GM23338 (cell line): ENCODE measurements at regions not wholly inside any gene's neighbourhood (a gene's known extent, or its start where the extent isn't known, plus 50 kb on each side); places are given as distances from the start of the nearest gene placed in this dataset.

Experiments
- ATAC-seq: fragments of 200-7000 bp; cut with Tn5 transposase; 3 replicates; pipeline ENCODE4 v1.9.1; 2020
- DNase-seq: peaks from one replicate; pipeline ENCODE4 v3.0.0-alpha.2; 2015; ENCODE audit warnings: low spot score
- H2AFZ ChIP-seq: fragments of 200-600 bp; sonication (generic); 2 replicates; pipeline ENCODE4 v1.8.0; 2016; ENCODE audit warnings: antibody characterized with exemption, mild to moderate bottlenecking, moderate library complexity
- H3F3A ChIP-seq: fragments of 200-600 bp; sonication (generic); replicated peaks from 2 replicates; pipeline ENCODE4 v1.8.0; 2017; ENCODE audit warnings: antibody characterized with exemption, mixed run types, low read depth
- H3K27ac ChIP-seq: fragments of 200-600 bp; sonication (generic); 2 replicates; pipeline ENCODE4 v1.6.1; 2016; ENCODE audit warnings: low read depth
- H3K27me3 ChIP-seq: fragments of 200-600 bp; sonication (generic); 2 replicates; pipeline ENCODE4 v1.8.0; 2016; ENCODE audit warnings: mild to moderate bottlenecking, mixed run types, moderate library complexity; ENCODE audit not compliant: insufficient read depth
- H3K36me3 ChIP-seq: fragments of 200-600 bp; sonication (generic); 2 replicates; pipeline ENCODE4 v1.8.0; 2016; ENCODE audit warnings: mild to moderate bottlenecking; ENCODE audit not compliant: insufficient read depth
- H3K4me1 ChIP-seq: fragments of 200-600 bp; sonication (generic); 2 replicates; pipeline ENCODE4 v1.8.0; 2016; ENCODE audit warnings: mild to moderate bottlenecking, moderate library complexity; ENCODE audit not compliant: insufficient read depth
- H3K4me2 ChIP-seq: fragments of 200-600 bp; sonication (generic); 2 replicates; pipeline ENCODE4 v1.7.1; 2017; ENCODE audit warnings: mixed run types
- H3K4me3 ChIP-seq: fragments of 200-600 bp; sonication (generic); 2 replicates; pipeline ENCODE4 v1.6.1; 2016; ENCODE audit warnings: mixed run types
- H3K79me2 ChIP-seq: fragments of 200-600 bp; sonication (generic); replicated peaks from 2 replicates; pipeline ENCODE4 v1.8.0; 2017; ENCODE audit warnings: mild to moderate bottlenecking; ENCODE audit not compliant: insufficient read depth
- H3K9me2 ChIP-seq: fragments of 200-600 bp; sonication (generic); 2 replicates; pipeline ENCODE4 v1.8.0; 2017; ENCODE audit not compliant: insufficient read depth
- H4K20me1 ChIP-seq: fragments of 200-600 bp; sonication (generic); replicated peaks from 2 replicates; pipeline ENCODE4 v1.8.0; 2017; ENCODE audit warnings: mild to moderate bottlenecking; ENCODE audit not compliant: insufficient read depth
- H3K27ac Mint-ChIP-seq: 2 replicates; pipeline ENCODE4 v1.8.0; 2020; ENCODE audit warnings: inconsistent platforms, mild to moderate bottlenecking, moderate library complexity, mixed read lengths
- H3K27me3 Mint-ChIP-seq: 3 replicates; pipeline ENCODE4 v1.8.0; 2022; ENCODE audit warnings: low read depth, mild to moderate bottlenecking, moderate library complexity, mixed read lengths, inconsistent platforms; ENCODE audit not compliant: insufficient read depth, poor library complexity
- H3K36me3 Mint-ChIP-seq: 3 replicates; pipeline ENCODE4 v1.8.0; 2021; ENCODE audit warnings: low read depth, mild to moderate bottlenecking, inconsistent platforms, moderate library complexity, mixed read lengths
- H3K4me1 Mint-ChIP-seq: 3 replicates; pipeline ENCODE4 v1.8.0; 2020; ENCODE audit warnings: mild to moderate bottlenecking, inconsistent platforms, mixed read lengths
- H3K4me3 Mint-ChIP-seq: 3 replicates; pipeline ENCODE4 v1.8.0; 2021; ENCODE audit warnings: moderate library complexity, mild to moderate bottlenecking, inconsistent platforms, mixed read lengths
- H3K9me3 Mint-ChIP-seq: 3 replicates; pipeline ENCODE4 v1.8.0; 2020; ENCODE audit warnings: moderate library complexity, mild to moderate bottlenecking, inconsistent platforms, mixed read lengths
- CREB1 ChIP-seq: fragments of 250-450 bp; sonication (Bioruptor Pico); IDR thresholded peaks from 2 replicates; pipeline ENCODE4 v1.5.0; 2020; ENCODE audit warnings: low read depth, mild to moderate bottlenecking, moderate library complexity
- EZH2 ChIP-seq: fragments of 200-600 bp; sonication (generic); IDR thresholded peaks from one replicate; pipeline ENCODE4 v1.8.0; 2017; ENCODE audit warnings: antibody characterized with exemption, mild to moderate bottlenecking, low read depth; ENCODE audit not compliant: unreplicated experiment
- EZH2phosphoT487 ChIP-seq: fragments of 200-600 bp; sonication (generic); IDR thresholded peaks from one replicate; pipeline ENCODE4 v1.8.1; 2018; ENCODE audit warnings: antibody characterized with exemption; ENCODE audit not compliant: unreplicated experiment
- JUNB ChIP-seq: IDR thresholded peaks from one replicate; pipeline ENCODE4 v1.6.1; 2016; ENCODE audit warnings: antibody characterized with exemption; ENCODE audit not compliant: unreplicated experiment
- ZNF114 ChIP-seq: fragments of 250-450 bp; sonication (Bioruptor Pico); IDR thresholded peaks from 2 replicates; pipeline ENCODE4 v1.5.0; 2020; ENCODE audit warnings: mild to moderate bottlenecking, moderate library complexity
- ZNF331 ChIP-seq: fragments of 250-450 bp; sonication (Bioruptor Pico); IDR thresholded peaks from 2 replicates; pipeline ENCODE4 v1.5.0; 2020; ENCODE audit warnings: low read depth, mild to moderate bottlenecking, moderate library complexity
- TF ChIP-seq, protein P1 (sequence below): fragments of 250-450 bp; sonication (Bioruptor Pico); IDR thresholded peaks from 2 replicates; pipeline ENCODE4 v1.5.0; 2020; ENCODE audit warnings: mild to moderate bottlenecking, moderate library complexity
- TF ChIP-seq, protein P2 (sequence below): IDR thresholded peaks from 2 replicates; pipeline ENCODE4 v1.6.1; 2016; ENCODE audit warnings: antibody characterized with exemption
- TF ChIP-seq, protein P3 (sequence below), 2 experiments: fragments of 200-600 bp in 1 of 2; sonication (generic) in 1 of 2; conservative IDR thresholded peaks; 2 replicates each; pipeline versions ENCODE4 v1.5.1 to v1.6.1; 2016 to 2017; ENCODE audit warnings: antibody characterized with exemption in 2 of 2, low read depth in 2 of 2, mild to moderate bottlenecking in 2 of 2, moderate library complexity in 1 of 2

DNA sequence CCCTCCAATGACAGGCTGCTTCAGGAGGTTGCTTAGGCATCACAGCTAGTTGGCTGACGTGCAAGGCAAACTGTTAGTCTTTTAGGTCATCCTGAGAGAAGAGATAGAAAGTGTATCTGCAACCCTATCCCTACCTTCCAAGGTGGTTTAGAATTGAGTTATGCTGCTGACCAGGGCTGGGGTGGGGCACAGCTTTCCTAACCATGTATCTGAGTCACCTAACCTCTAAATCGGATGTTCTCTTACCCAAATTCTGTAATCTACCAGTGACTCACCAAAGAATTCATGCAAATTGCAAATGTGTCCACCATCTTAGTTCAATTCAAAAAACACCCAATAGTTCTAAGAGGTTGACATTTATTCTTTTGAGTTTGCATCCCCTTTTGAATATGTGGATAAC lies 107.2 kb upstream of the DYNLRB2 start (continued):
- TF ChIP-seq, protein P1, sequence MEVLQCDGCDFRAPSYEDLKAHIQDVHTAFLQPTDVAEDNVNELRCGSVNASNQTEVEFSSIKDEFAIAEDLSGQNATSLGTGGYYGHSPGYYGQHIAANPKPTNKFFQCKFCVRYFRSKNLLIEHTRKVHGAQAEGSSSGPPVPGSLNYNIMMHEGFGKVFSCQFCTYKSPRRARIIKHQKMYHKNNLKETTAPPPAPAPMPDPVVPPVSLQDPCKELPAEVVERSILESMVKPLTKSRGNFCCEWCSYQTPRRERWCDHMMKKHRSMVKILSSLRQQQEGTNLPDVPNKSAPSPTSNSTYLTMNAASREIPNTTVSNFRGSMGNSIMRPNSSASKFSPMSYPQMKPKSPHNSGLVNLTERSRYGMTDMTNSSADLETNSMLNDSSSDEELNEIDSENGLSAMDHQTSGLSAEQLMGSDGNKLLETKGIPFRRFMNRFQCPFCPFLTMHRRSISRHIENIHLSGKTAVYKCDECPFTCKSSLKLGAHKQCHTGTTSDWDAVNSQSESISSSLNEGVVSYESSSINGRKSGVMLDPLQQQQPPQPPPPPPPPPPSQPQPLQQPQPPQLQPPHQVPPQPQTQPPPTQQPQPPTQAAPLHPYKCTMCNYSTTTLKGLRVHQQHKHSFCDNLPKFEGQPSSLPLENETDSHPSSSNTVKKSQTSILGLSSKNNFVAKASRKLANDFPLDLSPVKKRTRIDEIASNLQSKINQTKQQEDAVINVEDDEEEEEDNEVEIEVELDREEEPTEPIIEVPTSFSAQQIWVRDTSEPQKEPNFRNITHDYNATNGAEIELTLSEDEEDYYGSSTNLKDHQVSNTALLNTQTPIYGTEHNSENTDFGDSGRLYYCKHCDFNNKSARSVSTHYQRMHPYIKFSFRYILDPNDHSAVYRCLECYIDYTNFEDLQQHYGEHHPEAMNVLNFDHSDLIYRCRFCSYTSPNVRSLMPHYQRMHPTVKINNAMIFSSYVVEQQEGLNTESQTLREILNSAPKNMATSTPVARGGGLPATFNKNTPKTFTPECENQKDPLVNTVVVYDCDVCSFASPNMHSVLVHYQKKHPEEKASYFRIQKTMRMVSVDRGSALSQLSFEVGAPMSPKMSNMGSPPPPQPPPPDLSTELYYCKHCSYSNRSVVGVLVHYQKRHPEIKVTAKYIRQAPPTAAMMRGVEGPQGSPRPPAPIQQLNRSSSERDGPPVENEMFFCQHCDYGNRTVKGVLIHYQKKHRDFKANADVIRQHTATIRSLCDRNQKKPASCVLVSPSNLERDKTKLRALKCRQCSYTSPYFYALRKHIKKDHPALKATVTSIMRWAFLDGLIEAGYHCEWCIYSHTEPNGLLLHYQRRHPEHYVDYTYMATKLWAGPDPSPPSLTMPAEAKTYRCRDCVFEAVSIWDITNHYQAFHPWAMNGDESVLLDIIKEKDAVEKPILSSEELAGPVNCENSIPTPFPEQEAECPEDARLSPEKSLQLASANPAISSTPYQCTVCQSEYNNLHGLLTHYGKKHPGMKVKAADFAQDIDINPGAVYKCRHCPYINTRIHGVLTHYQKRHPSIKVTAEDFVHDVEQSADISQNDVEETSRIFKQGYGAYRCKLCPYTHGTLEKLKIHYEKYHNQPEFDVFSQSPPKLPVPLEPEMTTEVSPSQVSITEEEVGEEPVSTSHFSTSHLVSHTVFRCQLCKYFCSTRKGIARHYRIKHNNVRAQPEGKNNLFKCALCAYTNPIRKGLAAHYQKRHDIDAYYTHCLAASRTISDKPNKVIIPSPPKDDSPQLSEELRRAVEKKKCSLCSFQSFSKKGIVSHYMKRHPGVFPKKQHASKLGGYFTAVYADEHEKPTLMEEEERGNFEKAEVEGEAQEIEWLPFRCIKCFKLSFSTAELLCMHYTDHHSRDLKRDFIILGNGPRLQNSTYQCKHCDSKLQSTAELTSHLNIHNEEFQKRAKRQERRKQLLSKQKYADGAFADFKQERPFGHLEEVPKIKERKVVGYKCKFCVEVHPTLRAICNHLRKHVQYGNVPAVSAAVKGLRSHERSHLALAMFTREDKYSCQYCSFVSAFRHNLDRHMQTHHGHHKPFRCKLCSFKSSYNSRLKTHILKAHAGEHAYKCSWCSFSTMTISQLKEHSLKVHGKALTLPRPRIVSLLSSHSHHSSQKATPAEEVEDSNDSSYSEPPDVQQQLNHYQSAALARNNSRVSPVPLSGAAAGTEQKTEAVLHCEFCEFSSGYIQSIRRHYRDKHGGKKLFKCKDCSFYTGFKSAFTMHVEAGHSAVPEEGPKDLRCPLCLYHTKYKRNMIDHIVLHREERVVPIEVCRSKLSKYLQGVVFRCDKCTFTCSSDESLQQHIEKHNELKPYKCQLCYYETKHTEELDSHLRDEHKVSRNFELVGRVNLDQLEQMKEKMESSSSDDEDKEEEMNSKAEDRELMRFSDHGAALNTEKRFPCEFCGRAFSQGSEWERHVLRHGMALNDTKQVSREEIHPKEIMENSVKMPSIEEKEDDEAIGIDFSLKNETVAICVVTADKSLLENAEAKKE (CRISPR knock-in tag), result no peak
- TF ChIP-seq ZNF331, result no peak
- TF ChIP-seq, protein P2, sequence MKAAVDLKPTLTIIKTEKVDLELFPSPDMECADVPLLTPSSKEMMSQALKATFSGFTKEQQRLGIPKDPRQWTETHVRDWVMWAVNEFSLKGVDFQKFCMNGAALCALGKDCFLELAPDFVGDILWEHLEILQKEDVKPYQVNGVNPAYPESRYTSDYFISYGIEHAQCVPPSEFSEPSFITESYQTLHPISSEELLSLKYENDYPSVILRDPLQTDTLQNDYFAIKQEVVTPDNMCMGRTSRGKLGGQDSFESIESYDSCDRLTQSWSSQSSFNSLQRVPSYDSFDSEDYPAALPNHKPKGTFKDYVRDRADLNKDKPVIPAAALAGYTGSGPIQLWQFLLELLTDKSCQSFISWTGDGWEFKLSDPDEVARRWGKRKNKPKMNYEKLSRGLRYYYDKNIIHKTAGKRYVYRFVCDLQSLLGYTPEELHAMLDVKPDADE, result no peak
- no peak for TF ChIP-seq JUNB
- no peak for TF ChIP-seq CREB1 (CRISPR knock-in tag)
- TF ChIP-seq ZNF114 (CRISPR knock-in tag), result no peak
- TF ChIP-seq, protein P3, sequence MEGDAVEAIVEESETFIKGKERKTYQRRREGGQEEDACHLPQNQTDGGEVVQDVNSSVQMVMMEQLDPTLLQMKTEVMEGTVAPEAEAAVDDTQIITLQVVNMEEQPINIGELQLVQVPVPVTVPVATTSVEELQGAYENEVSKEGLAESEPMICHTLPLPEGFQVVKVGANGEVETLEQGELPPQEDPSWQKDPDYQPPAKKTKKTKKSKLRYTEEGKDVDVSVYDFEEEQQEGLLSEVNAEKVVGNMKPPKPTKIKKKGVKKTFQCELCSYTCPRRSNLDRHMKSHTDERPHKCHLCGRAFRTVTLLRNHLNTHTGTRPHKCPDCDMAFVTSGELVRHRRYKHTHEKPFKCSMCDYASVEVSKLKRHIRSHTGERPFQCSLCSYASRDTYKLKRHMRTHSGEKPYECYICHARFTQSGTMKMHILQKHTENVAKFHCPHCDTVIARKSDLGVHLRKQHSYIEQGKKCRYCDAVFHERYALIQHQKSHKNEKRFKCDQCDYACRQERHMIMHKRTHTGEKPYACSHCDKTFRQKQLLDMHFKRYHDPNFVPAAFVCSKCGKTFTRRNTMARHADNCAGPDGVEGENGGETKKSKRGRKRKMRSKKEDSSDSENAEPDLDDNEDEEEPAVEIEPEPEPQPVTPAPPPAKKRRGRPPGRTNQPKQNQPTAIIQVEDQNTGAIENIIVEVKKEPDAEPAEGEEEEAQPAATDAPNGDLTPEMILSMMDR (conservative IDR thresholded peaks at IDR 0.05; ENCODE audit: low read depth in 2 of 2), result no peak

DNA sequence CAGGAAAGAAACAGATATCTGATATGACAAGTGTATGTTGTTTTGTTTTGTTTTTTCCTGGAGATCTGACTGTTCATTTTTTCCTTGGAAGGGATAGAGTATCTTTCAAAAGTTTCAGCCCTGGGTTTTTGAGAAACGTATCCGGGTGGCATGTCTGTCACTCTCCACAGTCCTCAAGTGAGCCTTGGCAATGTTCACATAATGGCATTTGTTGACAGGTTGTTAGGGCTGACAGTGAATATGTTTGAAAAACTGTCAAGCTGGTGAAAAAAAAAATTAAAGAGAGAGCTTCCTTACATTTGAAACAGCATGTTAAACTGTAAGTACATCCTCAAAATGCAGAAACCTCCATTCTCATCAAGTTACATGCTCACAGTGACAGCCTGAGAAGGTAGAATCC lies 113.0 kb upstream of the DYNLRB2 start:
- no peak overlapping the region for H3K27ac ChIP-seq
- no peaks in the 10 kb centered on the region for H3K4me1 ChIP-seq
- no peak overlapping the region for H3K4me3 ChIP-seq
- DNase-seq (no peak), ATAC-seq (no peak)
- H3K79me2 ChIP-seq, result no peaks in the 10 kb centered on the region
- no peaks in the 10 kb centered on the region for H3K4me1 Mint-ChIP-seq
- H2AFZ ChIP-seq, result no peak overlapping the region
- H3K4me3 Mint-ChIP-seq, result no peak overlapping the region
- H3K9me2 ChIP-seq, result no peaks in the 10 kb centered on the region
- H3F3A ChIP-seq, result no peaks in the 10 kb centered on the region
- H3K36me3 ChIP-seq, result no peaks in the 10 kb centered on the region
- no peaks in the 10 kb centered on the region for H3K36me3 Mint-ChIP-seq
- no peak overlapping the region for H3K27ac Mint-ChIP-seq
- H3K27me3 Mint-ChIP-seq, result no peaks in the 10 kb centered on the region
- H3K27me3 ChIP-seq, result no peaks in the 10 kb centered on the region
- no peaks in the 10 kb centered on the region for H3K9me3 Mint-ChIP-seq
- no peaks in the 10 kb centered on the region for H4K20me1 ChIP-seq
- no peak overlapping the region for H3K4me2 ChIP-seq
- TF ChIP-seq ZNF331, result no peak
- TF ChIP-seq EZH2phosphoT487, result no peak
- TF ChIP-seq ZNF114 (CRISPR knock-in tag), result no peak
- TF ChIP-seq JUNB, result no peak
- TF ChIP-seq CREB1 (CRISPR knock-in tag), result no peak
- no peak for TF ChIP-seq EZH2
- TF ChIP-seq, protein P3 (conservative IDR thresholded peaks at IDR 0.05; ENCODE audit: low read depth in 2 of 2), result no peak
